Umbilical cord (tissue), 1 donor: ENCODE measurements at regions not wholly inside any gene's neighbourhood (a gene's known extent, or its start where the extent isn't known, plus 50 kb on each side); places are given as distances from the start of the nearest gene placed in this dataset.
A peak's percentile ranks its signal among the peaks of the same experiment; 100 is the strongest.

ENCODE experiments used
- DNase-seq: peaks from one replicate; pipeline ENCODE4 v3.0.0-alpha.2; 2015; ENCODE audit warnings: low spot score

DNA sequence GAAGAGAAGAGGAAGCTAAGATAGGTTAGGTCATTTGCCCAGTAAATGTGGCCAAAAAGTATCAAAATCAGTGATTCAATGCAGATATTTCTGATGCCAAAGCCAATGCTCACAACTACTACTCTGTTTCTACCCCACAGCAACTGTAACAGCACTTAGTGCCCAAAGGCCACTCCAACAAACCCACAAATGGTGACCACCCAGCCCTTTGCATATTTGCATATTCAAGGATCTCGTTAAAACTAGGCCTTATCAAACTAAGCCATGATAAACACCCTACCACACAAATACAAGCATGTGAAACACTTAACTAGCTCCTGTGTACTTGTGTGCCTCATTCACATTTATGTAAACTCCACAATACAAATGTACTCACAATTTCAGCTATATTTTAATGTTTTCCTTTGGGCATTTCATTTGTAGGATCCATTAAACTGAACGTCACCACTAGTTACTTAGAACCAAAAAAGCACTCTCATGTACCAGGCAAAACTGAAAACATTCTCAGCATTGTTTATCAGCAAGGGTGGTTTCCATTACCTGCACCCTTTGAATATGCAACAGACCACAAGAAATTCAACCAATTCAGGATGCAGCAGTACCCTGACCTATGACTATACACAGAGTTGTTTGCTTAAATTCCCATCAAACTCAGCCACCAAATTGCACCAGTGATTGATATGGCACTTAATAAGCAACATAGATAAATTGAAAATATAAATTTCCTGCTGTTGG is 111.2 kb upstream of the STT3B start:
- DNase-seq = no peak

GRCh38 chr3:31422237-31422636 is 110.5 kb upstream of the STT3B start:
- no peak for DNase-seq

DNA sequence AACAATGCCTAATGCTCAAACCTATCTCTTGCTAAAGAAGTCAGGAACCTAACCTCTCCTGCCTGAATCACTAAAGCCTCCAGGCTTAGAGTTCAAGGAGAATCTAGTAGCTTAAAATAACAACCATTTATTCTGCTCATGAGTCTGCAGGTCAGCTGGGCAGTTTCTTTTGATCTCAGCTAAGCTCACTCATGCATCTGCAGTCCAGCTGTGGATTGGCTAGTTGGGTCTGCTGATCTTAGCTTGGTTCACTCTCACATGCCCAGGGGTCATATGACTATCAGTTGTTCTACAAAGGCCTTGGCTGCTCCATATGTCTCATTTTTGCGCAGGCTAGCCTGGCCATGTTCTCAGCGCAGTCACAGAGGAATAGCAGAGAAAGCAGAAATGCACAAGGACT is 109.2 kb upstream of the STT3B start:
- DNase-seq = peak; percentile 98

GRCh38 chr3:31425401-31425800 is 107.3 kb upstream of the STT3B start:
- DNase-seq = no peak

DNA sequence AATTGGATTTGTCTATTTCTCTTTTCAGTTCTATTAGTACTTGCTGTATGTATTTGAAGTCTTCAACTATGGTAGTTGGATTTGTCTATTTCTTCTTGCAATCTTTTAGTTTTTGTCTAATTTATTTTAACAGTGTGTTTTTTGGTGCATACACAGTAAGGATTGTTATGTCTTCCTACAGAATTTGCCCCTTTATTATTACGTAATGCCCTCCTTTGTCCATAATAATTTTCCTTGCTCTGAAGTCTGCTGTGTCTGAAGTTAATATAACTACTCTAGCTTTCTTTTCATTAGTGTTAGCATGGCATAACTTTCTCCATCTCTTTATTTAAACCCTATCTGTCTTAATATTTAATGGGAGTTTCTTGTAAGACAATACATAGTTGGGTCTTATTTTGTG is 105.1 kb upstream of the STT3B start:
- no peak for DNase-seq

GRCh38 chr3:31431321-31431720 is 101.4 kb upstream of the STT3B start:
- DNase-seq = no peak

DNA sequence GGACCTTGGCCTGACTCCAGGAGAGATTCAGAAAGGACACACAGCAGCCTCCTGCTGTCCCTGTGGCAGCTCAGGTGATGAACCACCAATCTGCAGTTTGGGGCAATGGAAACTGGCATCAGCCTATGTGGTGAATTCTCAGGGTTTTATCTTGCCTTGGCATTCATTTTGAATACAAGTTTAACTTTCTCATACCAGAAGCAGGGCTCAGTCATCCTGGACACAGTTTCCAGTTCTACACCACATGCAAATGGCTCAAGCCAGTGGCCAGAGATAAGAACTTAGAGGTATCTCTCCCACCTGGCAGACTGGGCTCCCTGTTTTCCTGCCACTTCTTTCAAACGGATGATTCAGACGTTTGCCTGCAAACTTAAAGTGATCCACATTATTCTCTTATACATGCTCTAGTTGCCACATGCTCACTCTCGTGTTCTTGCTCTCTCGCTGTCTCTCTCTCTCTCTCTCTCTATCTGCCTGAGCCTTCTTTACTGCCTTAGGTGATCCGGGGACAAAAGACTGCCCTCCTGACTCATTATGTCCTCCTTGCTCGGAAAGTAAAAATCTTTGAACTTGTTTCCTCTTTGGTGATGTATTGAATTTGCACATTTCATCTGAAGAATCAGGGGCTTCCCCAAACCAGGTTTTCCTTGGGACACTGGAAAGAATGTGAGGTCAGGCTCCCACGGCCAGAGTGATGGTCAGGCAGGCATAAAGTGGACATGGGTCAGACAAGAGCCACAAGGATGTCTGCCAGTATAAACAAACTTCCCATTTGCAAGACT is 99.6 kb upstream of the STT3B start:
- DNase-seq = no peak

GRCh38 chr3:31433679-31433992 is 99.1 kb upstream of the STT3B start:
- DNase-seq = no peak

DNA sequence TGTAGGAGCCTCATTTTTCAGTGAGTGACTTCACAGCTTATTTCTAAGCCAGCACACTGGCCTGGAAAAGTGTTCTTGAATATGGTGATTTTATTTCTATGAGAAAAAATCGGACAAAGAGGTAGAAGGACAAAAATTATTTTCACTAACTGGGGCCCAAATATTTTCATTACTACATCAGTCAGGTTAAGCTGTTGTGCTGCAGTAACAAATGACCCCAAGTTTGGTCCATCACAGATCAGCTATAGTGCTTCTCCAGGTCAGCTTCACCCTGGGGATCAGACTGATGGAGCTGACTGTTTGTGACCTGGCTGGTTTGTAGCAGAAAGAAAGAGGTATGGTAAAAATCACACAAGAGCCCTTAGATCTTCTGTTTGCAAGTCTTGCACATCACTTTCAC is 97.9 kb upstream of the STT3B start:
- DNase-seq = no peak

GRCh38 chr3:31436830-31437229 is 95.9 kb upstream of the STT3B start:
- DNase-seq = no peak

DNA sequence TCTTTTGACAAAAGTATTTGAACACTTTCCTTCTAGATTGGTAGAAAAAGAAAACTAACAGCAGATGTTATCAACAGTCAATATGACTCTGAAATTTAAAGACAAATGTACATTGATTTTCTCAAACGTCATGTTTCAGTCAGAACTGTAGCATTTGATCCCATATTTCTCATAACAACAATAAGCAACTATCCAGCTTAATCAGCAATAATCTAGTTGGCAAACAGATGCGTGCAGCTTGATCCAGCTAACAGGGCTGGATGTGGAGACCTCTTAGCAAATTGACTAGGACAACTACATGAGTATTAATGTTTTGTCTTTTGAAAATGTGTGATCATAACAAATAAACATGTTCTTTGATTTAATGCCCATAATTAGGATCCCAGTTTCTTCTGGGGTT is 94.0 kb upstream of the STT3B start:
- DNase-seq = no peak

DNA sequence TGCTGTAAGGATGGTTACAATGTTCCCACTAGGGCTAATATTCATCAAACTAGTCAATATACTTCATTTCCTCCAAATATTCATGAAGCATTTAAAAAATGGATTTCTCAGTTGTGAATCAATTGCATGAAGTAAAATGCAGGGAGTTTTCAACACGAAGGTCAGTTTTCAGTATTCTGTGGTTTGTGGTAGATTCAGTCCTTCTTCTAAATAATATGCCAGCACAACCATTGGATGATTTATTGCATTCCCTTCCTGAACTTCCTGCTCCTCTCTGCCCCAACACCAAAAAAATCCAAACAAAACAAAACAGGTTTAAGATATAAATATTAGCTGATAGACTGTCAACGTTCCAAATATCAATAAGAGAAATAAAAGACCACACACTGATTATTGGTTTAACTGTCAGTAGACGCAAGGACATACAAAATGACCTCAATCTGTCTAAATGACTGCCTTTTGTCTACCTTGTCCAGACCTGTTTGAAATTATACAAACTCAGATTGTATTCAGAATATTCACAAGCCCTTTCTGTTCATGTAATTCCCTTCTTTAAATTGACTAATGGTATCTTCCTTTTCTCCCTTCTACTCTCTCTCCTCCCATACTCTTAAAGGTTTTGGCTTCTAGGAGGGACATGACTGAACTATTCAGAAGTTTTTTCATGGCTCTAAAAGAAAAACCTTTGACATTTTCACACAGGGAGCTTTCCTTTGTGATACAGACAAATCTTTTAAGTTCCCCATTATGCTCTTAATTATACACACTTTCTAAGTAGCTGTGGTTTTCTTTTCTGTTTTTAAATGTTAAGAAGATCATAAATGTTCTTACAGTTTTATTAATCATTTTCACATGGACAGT is 92.6 kb upstream of the STT3B start:
- no peak for DNase-seq

GRCh38 chr3:31440878-31441277 is 91.8 kb upstream of the STT3B start:
- no peak for DNase-seq

DNA sequence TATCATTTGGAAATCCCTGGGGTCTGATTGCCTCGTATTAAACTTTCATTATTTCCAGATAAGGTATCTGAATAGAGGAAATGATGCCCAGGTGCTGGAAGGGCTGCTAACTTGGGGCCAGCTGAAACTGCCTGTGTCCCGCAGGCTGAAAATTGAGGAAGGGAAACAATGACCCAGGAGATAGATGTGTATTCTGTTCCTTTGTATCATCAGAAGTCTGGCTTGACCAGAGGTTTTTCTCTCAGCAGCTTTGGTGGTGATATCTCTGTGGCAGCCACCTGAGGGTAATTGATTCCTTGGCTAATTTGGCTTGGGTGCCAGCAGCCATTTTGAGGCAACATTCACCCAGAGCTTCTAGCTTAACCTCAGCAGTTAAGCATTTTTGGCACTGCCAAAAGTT is 90.0 kb upstream of the STT3B start:
- no peak for DNase-seq

GRCh38 chr3:31444220-31445142 is 88.2 kb upstream of the STT3B start:
- DNase-seq = no peak

DNA sequence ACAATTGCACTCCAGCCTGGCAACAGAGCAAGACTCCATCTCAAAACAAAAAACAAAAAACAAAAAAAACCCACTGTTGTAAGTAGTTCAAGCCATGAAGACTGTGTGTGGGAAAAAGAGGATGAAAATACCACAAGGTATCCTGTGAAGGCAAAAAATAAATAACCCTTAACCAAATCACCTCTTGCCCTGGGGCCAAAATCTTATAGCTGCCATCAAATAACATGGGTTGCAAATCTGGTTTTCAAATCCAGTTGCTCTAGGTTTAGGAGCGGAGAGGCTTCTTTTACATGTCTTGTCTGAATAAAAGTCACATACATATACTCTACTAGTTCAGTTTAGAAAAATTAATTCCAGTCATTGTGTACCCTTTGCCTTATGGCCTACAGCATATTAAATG is 87.0 kb upstream of the STT3B start:
- DNase-seq = no peak

DNA sequence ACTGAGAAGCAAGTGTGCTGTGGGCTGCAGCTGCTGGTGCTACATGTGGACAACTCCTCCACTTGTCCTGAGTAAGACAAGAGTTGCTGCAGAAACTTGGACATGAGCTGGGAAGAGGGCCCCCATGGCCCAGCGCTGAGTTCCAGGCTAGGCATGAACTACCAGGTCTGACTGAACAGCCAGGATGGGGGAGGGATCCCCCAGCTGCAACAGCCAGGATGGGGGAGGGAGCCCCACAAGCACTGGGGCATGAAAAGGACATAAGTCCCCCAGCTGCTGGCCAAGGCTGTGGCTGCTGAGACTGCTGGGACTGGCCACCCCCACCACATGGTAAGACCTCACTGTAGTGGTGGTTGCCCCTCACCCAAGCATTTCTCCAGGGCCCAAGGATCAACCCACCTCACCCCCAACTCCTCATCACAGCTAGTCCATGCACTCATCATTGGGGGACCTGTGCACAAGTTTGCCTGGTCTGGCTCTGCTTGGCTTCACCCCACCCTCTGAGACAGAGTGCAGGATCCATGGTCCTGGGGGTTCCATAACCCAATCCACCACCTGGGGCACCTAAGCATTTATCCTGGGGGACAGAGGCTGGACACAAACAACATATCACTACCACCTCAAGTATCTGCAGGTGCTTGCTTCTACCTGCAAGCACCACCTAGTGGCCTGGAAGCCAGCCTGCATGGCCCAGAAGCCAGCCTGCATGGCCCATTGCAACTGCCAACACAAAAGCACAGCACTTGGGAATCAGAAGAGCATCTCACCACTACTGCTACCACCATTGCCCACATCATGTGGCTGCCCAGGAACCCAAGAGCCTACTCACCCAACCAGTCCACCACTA is 84.5 kb upstream of the STT3B start:
- DNase-seq = no peak

DNA sequence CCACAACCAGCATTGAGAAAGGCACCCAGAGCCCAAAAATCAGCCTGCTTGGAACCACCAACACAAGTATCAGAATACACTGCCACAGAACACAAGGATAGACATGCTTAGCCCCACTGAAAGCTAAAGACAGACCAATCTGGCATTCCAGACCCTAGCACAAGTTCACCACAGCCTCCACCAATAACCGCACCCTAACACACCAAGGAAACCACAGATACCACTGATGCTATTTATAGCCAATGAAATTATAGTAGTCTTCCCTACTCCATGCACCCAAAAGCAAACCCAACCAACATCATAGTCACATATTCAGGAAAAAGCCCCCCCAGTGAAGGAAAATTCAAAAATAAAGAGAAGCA is 83.9 kb upstream of the STT3B start:
- DNase-seq = no peak

- no peak for DNase-seq
These were observed 83.4 kb upstream of the STT3B start for GRCh38 chr3:31449318-31449717.

- DNase-seq = no peak
These were observed 82.4 kb upstream of the STT3B start for GRCh38 chr3:31450345-31450744.
